HG03159 (cell line): ENCODE measurements at regions not wholly inside any gene's neighbourhood (a gene's known extent, or its start where the extent isn't known, plus 50 kb on each side); places are given as distances from the start of the nearest gene placed in this dataset.

Experiments used
- ATAC-seq: cut with Tn5 transposase; IDR thresholded peaks from one replicate; pipeline ENCODE4 v1.9.1; 2021; ENCODE audit warnings: mild to moderate bottlenecking, moderate library complexity; ENCODE audit not compliant: unreplicated experiment

GRCh38 chr10:89153971-89154370 lies 53.1 kb downstream of the CH25H start:
- no peak for ATAC-seq

- ATAC-seq: no peak
Measured at GRCh38 chr10:89153116-89153515, 54.0 kb downstream of the CH25H start.

- ATAC-seq: no peak
Measured at GRCh38 chr10:89151857-89152256, 55.3 kb downstream of the CH25H start.

- no peak for ATAC-seq
Measured at GRCh38 chr10:89148061-89148460, 59.1 kb downstream of the CH25H start.

- ATAC-seq: no peak
Measured at GRCh38 chr10:89147256-89147655, 59.9 kb downstream of the CH25H start.

- no peak for ATAC-seq
Measured at GRCh38 chr10:89144836-89145235, 62.3 kb downstream of the CH25H start.

- no peak for ATAC-seq
Measured at GRCh38 chr10:89142590-89142989, 64.5 kb downstream of the CH25H start.

GRCh38 chr10:89138755-89139490 lies 68.2 kb downstream of the CH25H start:
- no peak for ATAC-seq

- ATAC-seq: peak; percentile 80
Measured at GRCh38 chr10:89134963-89135362, 72.2 kb downstream of the CH25H start.

GRCh38 chr10:89129911-89130310 lies 77.2 kb downstream of the CH25H start:
- ATAC-seq: no peak

GRCh38 chr10:89122433-89123051 lies 84.6 kb downstream of the CH25H start:
- no peak for ATAC-seq

- no peak for ATAC-seq
Measured at GRCh38 chr10:89121764-89122020, 85.4 kb downstream of the CH25H start.

GRCh38 chr10:89120931-89121763 lies 86.0 kb downstream of the CH25H start:
- ATAC-seq: no peak

- no peak for ATAC-seq
Measured at GRCh38 chr10:89119651-89120050, 87.5 kb downstream of the CH25H start.

- ATAC-seq: no peak
Measured at GRCh38 chr10:89118091-89118490, 89.0 kb downstream of the CH25H start.

- no peak for ATAC-seq
Measured at GRCh38 chr10:89115876-89116627, 91.1 kb downstream of the CH25H start.

GRCh38 chr10:89114846-89115625 lies 92.1 kb downstream of the CH25H start:
- no peak for ATAC-seq

- ATAC-seq: no peak
Measured at GRCh38 chr10:89102735-89103134, 104.4 kb downstream of the CH25H start.

- ATAC-seq: no peak
Measured at GRCh38 chr10:89101943-89102342, 105.2 kb downstream of the CH25H start.

- no peak for ATAC-seq
Measured at GRCh38 chr10:89100680-89101079, 106.4 kb downstream of the CH25H start.

GRCh38 chr10:89097226-89097625 lies 106.6 kb downstream of the FAS start:
- no peak for ATAC-seq
